H1 (cell line): ENCODE measurements at regions not wholly inside any gene's neighbourhood (a gene's known extent, or its start where the extent isn't known, plus 50 kb on each side); places are given as distances from the start of the nearest gene placed in this dataset.

Experiments used
- ASH2L ChIP-seq: fragments of 200-600, 300-600 bp; sonication (generic); IDR thresholded peaks from one replicate; pipeline ENCODE4 v1.7.1; 2017; ENCODE audit warnings: low read length
- ATF3 ChIP-seq: IDR thresholded peaks from 2 replicates; pipeline ENCODE4 v1.6.1; 2011; ENCODE audit warnings: low read depth, mild to moderate bottlenecking, low read length; ENCODE audit not compliant: insufficient read depth
- CBX5 ChIP-seq: fragments of 300-800, 300-1000 bp; sonication (generic); IDR thresholded peaks from 2 replicates; pipeline ENCODE4 v1.7.1; 2016; ENCODE audit warnings: antibody characterized with exemption, low read length, low read depth
- CHD1 ChIP-seq: IDR thresholded peaks from 2 replicates; pipeline ENCODE4 v1.6.1; 2012; ENCODE audit warnings: low read depth, low read length, improper control_type of control experiment
- EGR1 ChIP-seq: IDR thresholded peaks from 2 replicates; pipeline ENCODE4 v1.6.1; 2011; ENCODE audit warnings: low read depth, low read length, borderline replicate concordance
- GABPA ChIP-seq: IDR thresholded peaks from 2 replicates; pipeline ENCODE4 v1.6.1; 2011; ENCODE audit warnings: mild to moderate bottlenecking, low read length, moderate library complexity, borderline replicate concordance; ENCODE audit not compliant: insufficient read depth
- JUND ChIP-seq: IDR thresholded peaks from 2 replicates; pipeline ENCODE4 v1.6.1; 2011; ENCODE audit warnings: mild to moderate bottlenecking, improper control_type of control experiment, low read length
- KDM1A ChIP-seq: fragments of 200-600, 300-600 bp; sonication (generic); IDR thresholded peaks from 2 replicates; pipeline ENCODE4 v1.7.1; 2016; ENCODE audit warnings: mild to moderate bottlenecking, low read length, borderline replicate concordance
- KDM5A ChIP-seq: fragments of 200-600 bp; IDR thresholded peaks from 2 replicates; pipeline ENCODE4 v1.7.1; 2012; ENCODE audit warnings: mild to moderate bottlenecking, low read length, inconsistent platforms, mixed read lengths
- POLR2A ChIP-seq, 2 experiments: IDR thresholded peaks; 1 replicate in 1 of 2; 2 replicates in 1 of 2; pipeline ENCODE4 v1.6.1; 2011; ENCODE audit warnings: low read depth in 2 of 2, low read length in 2 of 2, mild to moderate bottlenecking in 2 of 2; ENCODE audit errors: control extremely low read depth in 1 of 2
- POLR2AphosphoS5 ChIP-seq: IDR thresholded peaks from 2 replicates; pipeline ENCODE4 v1.6.1; 2011; ENCODE audit warnings: low read depth, low read length
- POU5F1 ChIP-seq: IDR thresholded peaks from 2 replicates; pipeline ENCODE4 v1.6.1; 2011; ENCODE audit warnings: low read depth, mild to moderate bottlenecking, low read length, moderate library complexity
- TAF1 ChIP-seq: IDR thresholded peaks from 2 replicates; pipeline ENCODE4 v1.6.1; 2011; ENCODE audit warnings: mild to moderate bottlenecking, low read depth, low read length
- TAF7 ChIP-seq: optimal IDR thresholded peaks from 2 replicates; pipeline ENCODE3; 2011; ENCODE audit warnings: low read depth, mild to moderate bottlenecking, inconsistent platforms, low read length, moderate library complexity, borderline replicate concordance
- TEAD4 ChIP-seq: IDR thresholded peaks from 2 replicates; pipeline ENCODE4 v1.6.1; 2012; ENCODE audit warnings: low read depth, low read length, inconsistent platforms, mixed read lengths
- USF2 ChIP-seq: IDR thresholded peaks from 2 replicates; pipeline ENCODE4 v1.6.1; 2011; ENCODE audit warnings: low read length, improper control_type of control experiment
- YY1 ChIP-seq: IDR thresholded peaks from 2 replicates; pipeline ENCODE4 v1.6.1; 2011; ENCODE audit warnings: low read depth, mild to moderate bottlenecking, low read length

GRCh38 chrX:87376896-87377295 is 140.7 kb upstream of the KLHL4 start (continued):
- TF ChIP-seq EGR1 (no peak), POLR2A (IDR thresholded peaks at IDR 0.05; ENCODE audit: control extremely low read depth in 1 of 2, low read depth in 2 of 2, low read length in 2 of 2) (no peak), POLR2AphosphoS5 (no peak), GABPA (no peak), YY1 (no peak), TAF7 (no peak), ASH2L (no peak), KDM5A (no peak), TAF1 (no peak), JUND (no peak), TEAD4 (no peak), CBX5 (no peak), ATF3 (no peak), KDM1A (no peak), CHD1 (no peak), USF2 (no peak), POU5F1 (no peak)
